Adipocyte (in vitro differentiated cells): ENCODE measurements at regions not wholly inside any gene's neighbourhood (a gene's known extent, or its start where the extent isn't known, plus 50 kb on each side); places are given as distances from the start of the nearest gene placed in this dataset.
"Not testable (repeated sequence)": the region's sequence is repeated elsewhere in the genome, so short reads cannot be mapped to it uniquely, and the experiment has no call there.

Experiments used
- DNase-seq: peaks from one replicate; pipeline ENCODE4 v3.0.0-alpha.2; 2015; ENCODE audit warnings: low read depth
- H3K27me3 ChIP-seq: replicated peaks from 2 replicates; pipeline ENCODE4 v1.7.0; 2013; ENCODE audit warnings: mild to moderate bottlenecking, low read length, moderate library complexity; ENCODE audit not compliant: control insufficient read depth, insufficient read depth
- H3K36me3 ChIP-seq: 2 replicates; pipeline ENCODE4 v1.7.0; 2013; ENCODE audit warnings: low read length, mild to moderate bottlenecking, moderate library complexity; ENCODE audit not compliant: control insufficient read depth, insufficient read depth, severe bottlenecking
- H3K4me1 ChIP-seq: 2 replicates; pipeline ENCODE4 v1.7.0; 2013; ENCODE audit warnings: mild to moderate bottlenecking, low read length, moderate library complexity; ENCODE audit not compliant: control insufficient read depth, insufficient read depth
- H3K4me3 ChIP-seq: 2 replicates; pipeline ENCODE4 v1.7.0; 2013; ENCODE audit warnings: mild to moderate bottlenecking, low read length, moderate library complexity
- H3K9ac ChIP-seq: 2 replicates; pipeline ENCODE4 v1.7.0; 2013; ENCODE audit warnings: mild to moderate bottlenecking, low read length, moderate library complexity
- H3K9me3 ChIP-seq: 2 replicates; pipeline ENCODE4 v1.7.0; 2013; ENCODE audit warnings: mild to moderate bottlenecking, low read length, moderate library complexity; ENCODE audit not compliant: control insufficient read depth

GRCh38 chr12:97984974-97985580 is 522.5 kb downstream of the RMST start:
- Histone ChIP-seq H3K27me3 (no peaks in the 10 kb centered on the region), H3K36me3 (no peaks in the 10 kb centered on the region), H3K4me3 (no peak overlapping the region), H3K9ac (no peak overlapping the region), H3K9me3 (peaks cover 8% of the 10 kb centered on the region), H3K4me1 (no peaks in the 10 kb centered on the region)
- no peak for DNase-seq

GRCh38 chr12:97985834-97986233 is 523.2 kb downstream of the RMST start:
- Histone ChIP-seq H3K9ac (no peak overlapping the region), H3K9me3 (peaks cover 11% of the 10 kb centered on the region), H3K4me3 (no peak overlapping the region), H3K4me1 (no peaks in the 10 kb centered on the region), H3K27me3 (no peaks in the 10 kb centered on the region), H3K36me3 (no peaks in the 10 kb centered on the region)
- no peak for DNase-seq

- H3K9me3 ChIP-seq, result peaks cover 11% of the 10 kb centered on the region
- not testable (repeated sequence) for H3K9ac ChIP-seq, DNase-seq, H3K27me3 ChIP-seq, H3K36me3 ChIP-seq, H3K4me3 ChIP-seq, H3K4me1 ChIP-seq
Measured at GRCh38 chr12:97988588-97988987, 526.0 kb downstream of the RMST start.

- H3K9me3 ChIP-seq, result peaks cover 11% of the 10 kb centered on the region
- no peaks in the 10 kb centered on the region for H3K4me1 ChIP-seq
- no peak overlapping the region for H3K4me3 ChIP-seq
- H3K36me3 ChIP-seq, result no peaks in the 10 kb centered on the region
- no peaks in the 10 kb centered on the region for H3K27me3 ChIP-seq
- H3K9ac ChIP-seq, result no peak overlapping the region
- DNase-seq, result no peak
Measured at GRCh38 chr12:97989366-97989940, 525.9 kb upstream of the TMPO start.

GRCh38 chr12:97994746-97995484 is 520.5 kb upstream of the TMPO start:
- Histone ChIP-seq H3K9me3 (peaks cover 11% of the 10 kb centered on the region), H3K4me3 (no peak overlapping the region), H3K9ac (no peak overlapping the region), H3K36me3 (no peaks in the 10 kb centered on the region), H3K27me3 (no peaks in the 10 kb centered on the region), H3K4me1 (no peaks in the 10 kb centered on the region)
- no peak for DNase-seq

DNA sequence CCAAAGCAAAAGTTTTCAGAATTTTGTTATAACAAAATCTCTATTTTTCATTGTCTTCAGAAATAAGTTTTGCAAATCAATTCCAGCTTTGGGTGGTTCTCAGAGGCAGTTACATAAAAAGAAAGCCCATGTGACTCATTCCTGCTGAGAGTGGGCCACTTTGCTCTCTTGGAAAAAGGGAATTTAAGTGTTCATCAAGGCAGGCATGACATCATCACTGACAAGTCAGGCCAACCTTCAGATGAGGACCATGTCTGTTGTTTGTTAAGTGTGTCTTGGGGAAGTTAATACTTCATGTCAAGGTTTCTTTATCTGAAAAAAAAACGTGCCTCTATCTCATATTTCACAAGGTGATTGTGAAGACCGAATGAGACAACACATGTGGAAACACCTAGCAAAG is 519.8 kb upstream of the TMPO start:
- Histone ChIP-seq H3K4me3 (no peak overlapping the region), H3K36me3 (no peaks in the 10 kb centered on the region), H3K9ac (no peak overlapping the region), H3K9me3 (peaks cover 8% of the 10 kb centered on the region), H3K27me3 (no peaks in the 10 kb centered on the region), H3K4me1 (no peaks in the 10 kb centered on the region)
- DNase-seq, result no peak

DNA sequence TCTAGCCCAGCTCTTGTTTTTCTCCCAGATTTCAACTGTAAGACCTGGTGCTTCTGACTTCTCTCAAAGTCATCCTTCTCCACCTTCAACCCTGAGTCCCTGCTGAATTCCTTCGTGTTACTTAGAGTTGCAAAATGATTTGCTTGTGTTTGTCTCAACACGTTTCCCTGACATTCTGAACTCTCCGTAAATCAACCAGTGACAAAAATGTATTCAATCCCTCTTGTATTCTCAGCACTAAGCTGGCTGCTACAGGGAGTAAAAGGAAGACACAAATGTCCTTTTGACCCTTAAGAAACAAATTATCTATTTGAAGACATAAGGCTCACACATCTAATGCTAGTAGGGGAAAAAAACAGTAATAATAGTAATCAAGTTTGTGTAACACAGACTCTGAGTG is 514.0 kb upstream of the TMPO start:
- Histone ChIP-seq H3K4me3 (no peak overlapping the region), H3K9ac (no peak overlapping the region), H3K36me3 (no peaks in the 10 kb centered on the region), H3K27me3 (peaks cover 11% of the 10 kb centered on the region), H3K4me1 (no peaks in the 10 kb centered on the region), H3K9me3 (no peaks in the 10 kb centered on the region)
- DNase-seq, result no peak

DNA sequence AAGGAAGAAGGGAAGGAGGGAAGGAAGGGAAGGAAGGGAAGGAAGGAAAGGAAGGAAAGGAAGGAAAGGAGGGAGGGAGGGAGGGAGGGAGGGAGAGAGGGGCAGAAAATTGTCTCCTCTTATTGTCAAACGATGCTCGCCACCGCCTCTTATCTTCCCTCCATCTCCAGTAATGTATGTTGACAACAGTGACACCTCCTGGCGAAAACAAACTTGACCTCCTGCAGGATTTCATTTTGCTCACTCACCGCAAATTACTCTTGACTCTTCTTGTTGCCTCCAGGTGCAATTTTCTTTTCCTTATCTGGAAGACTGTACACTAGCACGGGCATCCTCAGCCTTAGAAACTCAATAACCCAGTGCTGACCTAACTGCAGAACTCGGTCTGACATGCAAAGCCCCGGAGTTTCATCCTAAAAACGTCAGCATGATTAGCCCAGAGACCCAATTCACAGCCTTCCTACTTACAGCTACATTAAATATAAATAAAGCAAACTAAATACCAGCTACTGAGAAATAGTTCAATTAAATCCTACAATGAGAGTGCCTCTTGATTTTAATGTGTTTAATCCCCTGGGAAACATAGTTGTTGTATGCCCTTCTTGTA is 512.4 kb upstream of the TMPO start:
- no peak overlapping the region for H3K4me3 ChIP-seq
- no peaks in the 10 kb centered on the region for H3K36me3 ChIP-seq
- H3K27me3 ChIP-seq, result peaks cover 17% of the 10 kb centered on the region
- no peak overlapping the region for H3K9ac ChIP-seq
- no peaks in the 10 kb centered on the region for H3K9me3 ChIP-seq
- no peaks in the 10 kb centered on the region for H3K4me1 ChIP-seq
- peak; percentile 0 for DNase-seq

DNA sequence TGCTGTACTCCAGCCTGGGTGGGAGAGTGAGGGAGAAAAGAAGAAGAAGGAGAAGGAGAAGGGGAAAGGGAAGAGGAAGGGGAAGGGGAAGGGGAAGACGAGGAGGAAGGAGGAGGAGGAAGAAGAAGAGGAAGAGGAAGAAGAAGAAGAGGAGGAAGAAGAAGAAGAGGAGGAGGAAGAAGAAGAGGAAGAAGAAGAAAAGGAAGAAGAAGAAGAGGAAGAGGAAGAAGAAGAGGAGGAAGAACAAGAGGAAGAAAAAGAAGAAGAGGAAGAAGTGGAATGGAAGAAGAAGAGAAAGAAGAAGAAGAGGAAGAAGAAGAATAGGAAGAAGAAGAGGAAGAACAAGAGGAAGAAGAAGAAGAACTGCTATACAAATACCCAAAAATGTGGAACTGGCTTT is 507.4 kb upstream of the TMPO start:
- Histone ChIP-seq H3K36me3 (no peaks in the 10 kb centered on the region), H3K9me3 (no peaks in the 10 kb centered on the region), H3K27me3 (peaks cover 7% of the 10 kb centered on the region), H3K4me1 (no peaks in the 10 kb centered on the region), H3K9ac (no peak overlapping the region), H3K4me3 (no peak overlapping the region)
- no peak for DNase-seq

DNA sequence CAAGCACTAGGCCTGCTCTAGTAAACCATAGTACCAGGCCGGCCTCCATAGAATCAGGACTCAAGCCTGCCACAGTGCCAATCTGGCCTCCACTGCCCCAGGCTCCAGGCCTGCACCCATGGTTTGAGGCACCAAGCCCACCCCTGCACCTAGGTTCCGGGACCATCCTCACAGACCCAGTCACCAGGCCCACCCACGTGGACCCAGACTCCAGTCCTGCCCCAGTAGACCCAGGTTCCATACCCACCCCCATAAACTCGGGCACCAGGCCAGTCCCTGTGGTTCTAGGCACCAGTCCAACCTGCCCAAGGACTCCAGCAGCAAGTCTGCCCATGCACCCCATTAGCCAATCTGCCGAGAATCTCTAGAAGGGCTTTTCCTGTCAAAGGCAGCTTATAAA is 501.8 kb upstream of the TMPO start:
- no peaks in the 10 kb centered on the region for H3K27me3 ChIP-seq
- H3K36me3 ChIP-seq, result no peaks in the 10 kb centered on the region
- no peak overlapping the region for H3K9ac ChIP-seq
- H3K4me3 ChIP-seq, result no peak overlapping the region
- H3K9me3 ChIP-seq, result peaks cover 8% of the 10 kb centered on the region
- H3K4me1 ChIP-seq, result no peaks in the 10 kb centered on the region
- DNase-seq, result no peak

- Histone ChIP-seq H3K36me3 (no peaks in the 10 kb centered on the region), H3K4me3 (no peak overlapping the region), H3K9ac (no peak overlapping the region), H3K4me1 (peaks cover 22% of the 10 kb centered on the region), H3K27me3 (no peaks in the 10 kb centered on the region), H3K9me3 (peaks cover 8% of the 10 kb centered on the region)
- no peak for DNase-seq
Measured at GRCh38 chr12:98018836-98019235, 496.6 kb upstream of the TMPO start.
